Gastrocnemius medialis (tissue), 4 donors: ENCODE measurements at regions not wholly inside any gene's neighbourhood (a gene's known extent, or its start where the extent isn't known, plus 50 kb on each side); places are given as distances from the start of the nearest gene placed in this dataset.

Experiments
- ATAC-seq, 2 donors: fragments of 150-250 bp; one replicate each; pipeline ENCODE4 v1.9.1; 2016
- DNase-seq, 2 donors: peaks; one replicate each; pipeline ENCODE4 v3.0.0-alpha.2; 2019
- H3K27ac ChIP-seq, 4 donors: fragments of 200-600 bp; sonication (generic); 1 replicate in 1 of 4; 2 replicates in 3 of 4; pipeline ENCODE4 v1.5.1; 2016 to 2018; ENCODE audit warnings: mild to moderate bottlenecking in 2 of 4, moderate library complexity in 1 of 4
- H3K27me3 ChIP-seq, 3 donors: fragments of 200-600 bp; sonication (generic) in 2 of 3; 1 replicate in 1 of 3; 2 replicates in 2 of 3; pipeline versions ENCODE4 v1.5.1 to v1.6.0; 2016 to 2019; ENCODE audit warnings: mild to moderate bottlenecking in 1 of 3, moderate library complexity in 1 of 3
- H3K36me3 ChIP-seq, 2 donors: fragments of 200-600 bp; sonication (generic) in 1 of 2; one replicate each; pipeline ENCODE4 v1.5.1; 2017 to 2018
- H3K4me1 ChIP-seq, 2 donors: fragments of 200-600 bp; sonication (generic) in 1 of 2; one replicate each; pipeline ENCODE4 v1.5.1; 2016 to 2017; ENCODE audit warnings: mild to moderate bottlenecking in 2 of 2
- H3K4me3 ChIP-seq, 4 donors: fragments of 200-600 bp; sonication (generic) in 3 of 4; 1 replicate in 1 of 4; 2 replicates in 3 of 4; pipeline ENCODE4 v1.5.1; 2016 to 2019; ENCODE audit warnings: mild to moderate bottlenecking in 2 of 4
- H3K9me3 ChIP-seq, 3 donors: fragments of 200-600 bp; sonication (generic) in 2 of 3; 1 replicate in 1 of 3; 2 replicates in 2 of 3; pipeline ENCODE4 v1.5.1; 2016 to 2019
- CTCF ChIP-seq, 5 experiments: fragments of 450-650 bp in 3 of 5; fragments of 200-600 bp in 2 of 5; sonication (generic) in 2 of 5; IDR thresholded peaks in 4 of 5; conservative IDR thresholded peaks in 1 of 5; 1 replicate in 4 of 5; 2 replicates in 1 of 5; pipeline ENCODE4 v1.5.1; 2016 to 2019; ENCODE audit warnings: antibody characterized with exemption in 5 of 5, mild to moderate bottlenecking in 3 of 5, moderate library complexity in 3 of 5
- POLR2A ChIP-seq, 2 donors: fragments of 450-650 bp; IDR thresholded peaks; one replicate each; pipeline ENCODE4 v1.6.1; 2017; ENCODE audit warnings: antibody characterized with exemption in 2 of 2, mild to moderate bottlenecking in 2 of 2, moderate library complexity in 2 of 2
- in situ Hi-C, 4 donors: fragments of 200-750 bp; cut with MboI; loops; one replicate each; pipeline versions ENCODE4 v1.15.0 to v1.8.0; 2017; ENCODE audit warnings: low sequenced_read_pairs in 4 of 4
- intact Hi-C: fragments of 100-400 bp; cut with DNase I; formaldehyde crosslinking; loops from one replicate; pipeline ENCODE4 v1.15.1; 2023; ENCODE audit warnings: low total_unique reads

- DNase-seq (no peak), ATAC-seq (no peak)
- Histone ChIP-seq H3K9me3 (no peaks in the 10 kb centered on the region), H3K4me1 (no peaks in the 10 kb centered on the region), H3K27ac (peak overlapping the region in 2 of 4 donors; percentile 4 to 5), H3K27me3 (no peaks in the 10 kb centered on the region), H3K4me3 (no peak overlapping the region), H3K36me3 (no peaks in the 10 kb centered on the region)
- no peak for TF ChIP-seq CTCF (IDR thresholded peaks at IDR 0.05 in 4 of 5, conservative IDR thresholded peaks at IDR 0.05 in 1 of 5)
- TF ChIP-seq POLR2A (IDR thresholded peaks at IDR 0.05) = no peak
- intact Hi-C loops (no loop called here), in situ Hi-C loops (no loop called here)
Measured at GRCh38 chr13:32903720-32904119, 112.5 kb upstream of the KL start.

- Histone ChIP-seq H3K27ac (peak overlapping the region in 2 of 4 donors; percentile 4 to 5), H3K27me3 (no peaks in the 10 kb centered on the region)
- no peak for ATAC-seq
Measured at GRCh38 chr13:32904266-32904665, 112.0 kb upstream of the KL start.

GRCh38 chr13:32905063-32905863, 111.0 kb upstream of the KL start:
- in situ Hi-C loops = no loop called here
- no peaks in the 10 kb centered on the region for H3K4me1 ChIP-seq
- H3K27me3 ChIP-seq = no peaks in the 10 kb centered on the region
- no peak for TF ChIP-seq POLR2A (IDR thresholded peaks at IDR 0.05)
- TF ChIP-seq CTCF (IDR thresholded peaks at IDR 0.05 in 4 of 5, conservative IDR thresholded peaks at IDR 0.05 in 1 of 5) = no peak
- ATAC-seq (no peak), DNase-seq (no peak)
- H3K27ac ChIP-seq = no peak overlapping the region
- intact Hi-C loops = no loop called here
- no peaks in the 10 kb centered on the region for H3K9me3 ChIP-seq
- H3K4me3 ChIP-seq = no peak overlapping the region
- H3K36me3 ChIP-seq = no peaks in the 10 kb centered on the region

More at GRCh38 chr13:32904266-32904665, 112.0 kb upstream of the KL start:
- H3K4me1 ChIP-seq = no peaks in the 10 kb centered on the region
- in situ Hi-C loops (no loop called here), intact Hi-C loops (no loop called here)
- no peak for TF ChIP-seq POLR2A (IDR thresholded peaks at IDR 0.05)
- TF ChIP-seq CTCF (IDR thresholded peaks at IDR 0.05 in 4 of 5, conservative IDR thresholded peaks at IDR 0.05 in 1 of 5) = no peak
- no peaks in the 10 kb centered on the region for H3K36me3 ChIP-seq
- H3K9me3 ChIP-seq = no peaks in the 10 kb centered on the region
- DNase-seq = no peak
- no peak overlapping the region for H3K4me3 ChIP-seq

- intact Hi-C loops = no loop called here
- ATAC-seq = no peak
Measured at GRCh38 chr13:32905864-32906180, 110.4 kb upstream of the KL start.

More at GRCh38 chr13:32905864-32906180, 110.4 kb upstream of the KL start:
- Histone ChIP-seq H3K4me1 (no peaks in the 10 kb centered on the region), H3K36me3 (no peaks in the 10 kb centered on the region), H3K27ac (no peak overlapping the region), H3K4me3 (no peak overlapping the region), H3K9me3 (no peaks in the 10 kb centered on the region), H3K27me3 (no peaks in the 10 kb centered on the region)
- TF ChIP-seq CTCF (IDR thresholded peaks at IDR 0.05 in 4 of 5, conservative IDR thresholded peaks at IDR 0.05 in 1 of 5) = no peak
- TF ChIP-seq POLR2A (IDR thresholded peaks at IDR 0.05) = no peak
- in situ Hi-C loops = no loop called here
- peak in 1 of 2 donors; percentile 5 for DNase-seq
